Upper lobe of left lung (tissue), 6 donors: ENCODE measurements at regions not wholly inside any gene's neighbourhood (a gene's known extent, or its start where the extent isn't known, plus 50 kb on each side); places are given as distances from the start of the nearest gene placed in this dataset.

Source experiments
- ATAC-seq, 2 donors: fragments of 200-7000 bp; cut with Tn5 transposase; one replicate each; pipeline ENCODE4 v1.9.1; 2022; ENCODE audit warnings: mild to moderate bottlenecking in 2 of 2, moderate library complexity in 2 of 2; ENCODE audit not compliant: low FRiP score in 2 of 2
- DNase-seq, 2 donors: peaks; one replicate each; pipeline ENCODE4 v3.0.0-alpha.2; 2019 to 2020
- H3K27ac ChIP-seq, 4 donors: fragments of 200-600 bp; sonication (generic); one replicate each; pipeline ENCODE4 v1.5.1; 2016 to 2019
- H3K27me3 ChIP-seq, 4 donors: fragments of 200-600 bp; sonication (generic); one replicate each; pipeline ENCODE4 v1.5.1; 2017 to 2019
- H3K36me3 ChIP-seq, 4 donors: fragments of 200-600 bp; sonication (generic); one replicate each; pipeline ENCODE4 v1.5.1; 2016 to 2019
- H3K4me1 ChIP-seq, 4 donors: fragments of 200-600 bp; sonication (generic); one replicate each; pipeline ENCODE4 v1.5.1; 2018 to 2019
- H3K4me3 ChIP-seq, 4 donors: fragments of 200-600 bp; sonication (generic); one replicate each; pipeline ENCODE4 v1.5.1; 2017 to 2019; ENCODE audit warnings: mild to moderate bottlenecking in 2 of 4, moderate library complexity in 1 of 4
- H3K9me3 ChIP-seq, 4 donors: fragments of 200-600 bp; sonication (generic); one replicate each; pipeline ENCODE4 v1.5.1; 2018 to 2019
- EP300 ChIP-seq, 4 donors: sonication (generic); formaldehyde crosslinking; IDR thresholded peaks; one replicate each; pipeline ENCODE4 v1.5.1; 2017; ENCODE audit warnings: antibody characterized with exemption in 4 of 4, control low read depth in 2 of 4
- POLR2A ChIP-seq, 4 donors: fragments of 450-650 bp; IDR thresholded peaks; one replicate each; pipeline ENCODE4 v1.5.1; 2016 to 2017; ENCODE audit warnings: antibody characterized with exemption in 4 of 4, mild to moderate bottlenecking in 2 of 4
- POLR2AphosphoS5 ChIP-seq, 2 donors: sonication (generic); formaldehyde crosslinking; IDR thresholded peaks; one replicate each; pipeline ENCODE4 v1.5.1; 2017; ENCODE audit warnings: antibody characterized with exemption in 2 of 2
- WGBS, 2 donors: methylation state at CpG; one replicate each; pipeline ENCODE4 v1.1.5; 2017 to 2018; 5-methylcytosine and 5-hydroxymethylcytosine counted together
- TF ChIP-seq, protein P1 (sequence below), 6 experiments: fragments of 450-650 bp in 4 of 6; fragments of 200-600 bp in 2 of 6; sonication (generic) in 2 of 6; IDR thresholded peaks; one replicate each; pipeline ENCODE4 v1.5.1; 2016 to 2019; ENCODE audit warnings: antibody characterized with exemption in 6 of 6
- donor health status: DM: no; HTN: no; CAD: no; lungs with moderate emphysema.
- donor health status: DM: no; HTN: yes; CAD: no; lungs with severe emphysema.

GRCh38 chr2:29974086-29974485 is 52.7 kb upstream of the ALK start:
- 92 to 97% methylated on average over 4 of the region's 4 CpGs for WGBS, 2 donors

GRCh38 chr2:29977284-29977683 is 55.9 kb upstream of the ALK start:
- TF ChIP-seq POLR2A (IDR thresholded peaks at IDR 0.05) (no peak), EP300 (IDR thresholded peaks at IDR 0.05) (no peak), POLR2AphosphoS5 (IDR thresholded peaks at IDR 0.05) (no peak)
- TF ChIP-seq, protein P1, sequence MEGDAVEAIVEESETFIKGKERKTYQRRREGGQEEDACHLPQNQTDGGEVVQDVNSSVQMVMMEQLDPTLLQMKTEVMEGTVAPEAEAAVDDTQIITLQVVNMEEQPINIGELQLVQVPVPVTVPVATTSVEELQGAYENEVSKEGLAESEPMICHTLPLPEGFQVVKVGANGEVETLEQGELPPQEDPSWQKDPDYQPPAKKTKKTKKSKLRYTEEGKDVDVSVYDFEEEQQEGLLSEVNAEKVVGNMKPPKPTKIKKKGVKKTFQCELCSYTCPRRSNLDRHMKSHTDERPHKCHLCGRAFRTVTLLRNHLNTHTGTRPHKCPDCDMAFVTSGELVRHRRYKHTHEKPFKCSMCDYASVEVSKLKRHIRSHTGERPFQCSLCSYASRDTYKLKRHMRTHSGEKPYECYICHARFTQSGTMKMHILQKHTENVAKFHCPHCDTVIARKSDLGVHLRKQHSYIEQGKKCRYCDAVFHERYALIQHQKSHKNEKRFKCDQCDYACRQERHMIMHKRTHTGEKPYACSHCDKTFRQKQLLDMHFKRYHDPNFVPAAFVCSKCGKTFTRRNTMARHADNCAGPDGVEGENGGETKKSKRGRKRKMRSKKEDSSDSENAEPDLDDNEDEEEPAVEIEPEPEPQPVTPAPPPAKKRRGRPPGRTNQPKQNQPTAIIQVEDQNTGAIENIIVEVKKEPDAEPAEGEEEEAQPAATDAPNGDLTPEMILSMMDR (IDR thresholded peaks at IDR 0.05) = no peak

More at GRCh38 chr2:29974086-29974485, 52.7 kb upstream of the ALK start:
- no peak for ATAC-seq
- Histone ChIP-seq H3K36me3 (no peaks in the 10 kb centered on the region), H3K4me3 (no peak overlapping the region), H3K4me1 (no peaks in the 10 kb centered on the region), H3K9me3 (no peaks in the 10 kb centered on the region), H3K27ac (no peak overlapping the region), H3K27me3 (no peaks in the 10 kb centered on the region)
- no peak for DNase-seq
- no peak for TF ChIP-seq POLR2AphosphoS5 (IDR thresholded peaks at IDR 0.05)
- TF ChIP-seq POLR2A (IDR thresholded peaks at IDR 0.05) = no peak
- TF ChIP-seq EP300 (IDR thresholded peaks at IDR 0.05) = no peak
- TF ChIP-seq, protein P1 (IDR thresholded peaks at IDR 0.05) = no peak

GRCh38 chr2:29981402-29981801 is 60.0 kb upstream of the ALK start:
- Histone ChIP-seq H3K4me1 (no peaks in the 10 kb centered on the region), H3K27ac (no peak overlapping the region), H3K9me3 (no peaks in the 10 kb centered on the region), H3K36me3 (no peaks in the 10 kb centered on the region), H3K27me3 (no peaks in the 10 kb centered on the region), H3K4me3 (no peak overlapping the region)
- TF ChIP-seq POLR2A (IDR thresholded peaks at IDR 0.05) = no peak
- TF ChIP-seq, protein P1 (IDR thresholded peaks at IDR 0.05) = no peak
- TF ChIP-seq EP300 (IDR thresholded peaks at IDR 0.05) = no peak
- TF ChIP-seq POLR2AphosphoS5 (IDR thresholded peaks at IDR 0.05) = no peak
- ATAC-seq (no peak), DNase-seq (no peak)
- WGBS, 2 donors = 89 to 94% methylated on average over 4 of the region's 4 CpGs

More at GRCh38 chr2:29977284-29977683, 55.9 kb upstream of the ALK start:
- Histone ChIP-seq H3K4me3 (no peak overlapping the region), H3K27me3 (no peaks in the 10 kb centered on the region), H3K36me3 (no peaks in the 10 kb centered on the region), H3K27ac (no peak overlapping the region), H3K9me3 (no peaks in the 10 kb centered on the region), H3K4me1 (no peaks in the 10 kb centered on the region)
- no peak for ATAC-seq
- DNase-seq = no peak
- 61 to 67% methylated on average over 3 of the region's 3 CpGs for WGBS, 2 donors

- DNase-seq = no peak
Observed at GRCh38 chr2:29983308-29983707, 61.9 kb upstream of the ALK start.

DNA sequence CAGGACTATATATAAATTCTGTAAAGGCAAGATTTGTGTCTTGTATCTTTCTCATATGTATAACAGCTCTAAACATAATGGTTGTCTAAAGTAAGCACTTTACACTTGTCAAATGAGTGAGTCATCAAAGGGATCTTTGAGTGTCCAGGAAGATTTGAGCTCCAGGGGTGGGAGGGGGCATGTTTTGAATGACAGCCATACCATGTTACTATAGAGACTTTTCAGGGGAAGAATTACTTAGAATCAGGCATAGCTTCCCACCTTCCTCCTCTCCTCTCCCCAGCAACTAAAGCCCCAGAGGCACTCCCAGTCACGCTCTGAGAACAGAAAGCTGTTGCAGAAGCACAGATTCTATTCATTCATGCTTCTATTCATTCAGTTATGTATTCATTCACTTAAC is 65.8 kb upstream of the ALK start:
- Histone ChIP-seq H3K9me3 (no peaks in the 10 kb centered on the region), H3K27ac (no peak overlapping the region), H3K36me3 (no peaks in the 10 kb centered on the region), H3K27me3 (no peaks in the 10 kb centered on the region), H3K4me3 (no peak overlapping the region), H3K4me1 (no peaks in the 10 kb centered on the region)
- 70 to 79% methylated on average over 1 of the region's 1 CpG for WGBS, 2 donors
- DNase-seq (no peak), ATAC-seq (no peak)
- TF ChIP-seq POLR2A (IDR thresholded peaks at IDR 0.05) (no peak), POLR2AphosphoS5 (IDR thresholded peaks at IDR 0.05) (no peak), EP300 (IDR thresholded peaks at IDR 0.05) (no peak)
- TF ChIP-seq, protein P1 (IDR thresholded peaks at IDR 0.05) = no peak

More at GRCh38 chr2:29983308-29983707, 61.9 kb upstream of the ALK start:
- WGBS, 2 donors = 65 to 85% methylated on average over 4 of the region's 4 CpGs
- Histone ChIP-seq H3K9me3 (no peaks in the 10 kb centered on the region), H3K4me3 (no peak overlapping the region), H3K36me3 (no peaks in the 10 kb centered on the region), H3K4me1 (no peaks in the 10 kb centered on the region), H3K27ac (no peak overlapping the region), H3K27me3 (no peaks in the 10 kb centered on the region)
- ATAC-seq = no peak
- TF ChIP-seq, protein P1 (IDR thresholded peaks at IDR 0.05) = no peak
- TF ChIP-seq POLR2AphosphoS5 (IDR thresholded peaks at IDR 0.05) (no peak), EP300 (IDR thresholded peaks at IDR 0.05) (no peak), POLR2A (IDR thresholded peaks at IDR 0.05) (no peak)
